ENCODE measurements at regions not wholly inside any gene's neighbourhood (a gene's known extent, or its start where the extent isn't known, plus 50 kb on each side); places are given as distances from the start of the nearest gene placed in this dataset.

- no peaks in the 10 kb centered on the region for H3K36me3 ChIP-seq (ENCODE audit: control insufficient read depth in 3 of 3, insufficient read depth in 3 of 3, low read length in 3 of 3)
- H3K4me1 ChIP-seq (ENCODE audit: control insufficient read depth in 3 of 3, insufficient read depth in 3 of 3, low read length in 3 of 3) = peaks cover 7 to 16% (median 9%) of the 10 kb centered on the region in 3 donors
- no peak overlapping the region for H3K27ac ChIP-seq (ENCODE audit: low read depth, low read length)
- H3K9me3 ChIP-seq (ENCODE audit: control insufficient read depth in 3 of 3, low read length in 3 of 3) = no peaks in the 10 kb centered on the region
- no peak overlapping the region for H3K4me3 ChIP-seq (ENCODE audit: low read length in 3 of 3)
- no peaks in the 10 kb centered on the region for H3K27me3 ChIP-seq (ENCODE audit: control insufficient read depth in 3 of 3, insufficient read depth in 3 of 3, low read length in 3 of 3)
- no peak overlapping the region for H3K9ac ChIP-seq (ENCODE audit: low read depth in 1 of 3, low read length in 3 of 3)
Observed at GRCh38 chr7:46387646-46388045, 466.6 kb upstream of the IGFBP3 start.

GRCh38 chr7:46386428-46387399, 465.6 kb upstream of the IGFBP3 start:
- Histone ChIP-seq H3K36me3 (ENCODE audit: control insufficient read depth in 3 of 3, insufficient read depth in 3 of 3, low read length in 3 of 3) (no peaks in the 10 kb centered on the region), H3K27ac (ENCODE audit: low read depth, low read length) (no peak overlapping the region), H3K4me1 (ENCODE audit: control insufficient read depth in 3 of 3, insufficient read depth in 3 of 3, low read length in 3 of 3) (peaks cover 7 to 10% (median 7%) of the 10 kb centered on the region in 3 donors), H3K4me3 (ENCODE audit: low read length in 3 of 3) (no peak overlapping the region), H3K9me3 (ENCODE audit: control insufficient read depth in 3 of 3, low read length in 3 of 3) (no peaks in the 10 kb centered on the region), H3K27me3 (ENCODE audit: control insufficient read depth in 3 of 3, insufficient read depth in 3 of 3, low read length in 3 of 3) (no peaks in the 10 kb centered on the region), H3K9ac (ENCODE audit: low read depth in 1 of 3, low read length in 3 of 3) (no peak overlapping the region)

GRCh38 chr7:46385662-46386309, 464.7 kb upstream of the IGFBP3 start:
- Histone ChIP-seq H3K4me3 (ENCODE audit: low read length in 3 of 3) (no peak overlapping the region), H3K9me3 (ENCODE audit: control insufficient read depth in 3 of 3, low read length in 3 of 3) (no peaks in the 10 kb centered on the region), H3K36me3 (ENCODE audit: control insufficient read depth in 3 of 3, insufficient read depth in 3 of 3, low read length in 3 of 3) (no peaks in the 10 kb centered on the region), H3K27ac (ENCODE audit: low read depth, low read length) (no peak overlapping the region), H3K27me3 (ENCODE audit: control insufficient read depth in 3 of 3, insufficient read depth in 3 of 3, low read length in 3 of 3) (no peaks in the 10 kb centered on the region), H3K4me1 (ENCODE audit: control insufficient read depth in 3 of 3, insufficient read depth in 3 of 3, low read length in 3 of 3) (peaks cover 0 to 3% (median 3%) of the 10 kb centered on the region in 3 donors), H3K9ac (ENCODE audit: low read depth in 1 of 3, low read length in 3 of 3) (no peak overlapping the region)

GRCh38 chr7:46383605-46384004, 462.5 kb upstream of the IGFBP3 start:
- no peaks in the 10 kb centered on the region for H3K36me3 ChIP-seq (ENCODE audit: control insufficient read depth in 3 of 3, insufficient read depth in 3 of 3, low read length in 3 of 3)
- H3K4me1 ChIP-seq (ENCODE audit: control insufficient read depth in 3 of 3, insufficient read depth in 3 of 3, low read length in 3 of 3) = no peaks in the 10 kb centered on the region
- H3K27ac ChIP-seq (ENCODE audit: low read depth, low read length) = no peak overlapping the region
- H3K27me3 ChIP-seq (ENCODE audit: control insufficient read depth in 3 of 3, insufficient read depth in 3 of 3, low read length in 3 of 3) = no peaks in the 10 kb centered on the region
- no peak overlapping the region for H3K9ac ChIP-seq (ENCODE audit: low read depth in 1 of 3, low read length in 3 of 3)
- no peaks in the 10 kb centered on the region for H3K9me3 ChIP-seq (ENCODE audit: control insufficient read depth in 3 of 3, low read length in 3 of 3)
- no peak overlapping the region for H3K4me3 ChIP-seq (ENCODE audit: low read length in 3 of 3)

GRCh38 chr7:46369933-46370654, 449.0 kb upstream of the IGFBP3 start:
- Histone ChIP-seq H3K4me1 (ENCODE audit: control insufficient read depth in 3 of 3, insufficient read depth in 3 of 3, low read length in 3 of 3) (no peaks in the 10 kb centered on the region), H3K4me3 (ENCODE audit: low read length in 3 of 3) (no peak overlapping the region), H3K9me3 (ENCODE audit: control insufficient read depth in 3 of 3, low read length in 3 of 3) (no peaks in the 10 kb centered on the region), H3K27ac (ENCODE audit: low read depth, low read length) (no peak overlapping the region), H3K27me3 (ENCODE audit: control insufficient read depth in 3 of 3, insufficient read depth in 3 of 3, low read length in 3 of 3) (no peaks in the 10 kb centered on the region), H3K36me3 (ENCODE audit: control insufficient read depth in 3 of 3, insufficient read depth in 3 of 3, low read length in 3 of 3) (no peaks in the 10 kb centered on the region), H3K9ac (ENCODE audit: low read depth in 1 of 3, low read length in 3 of 3) (no peak overlapping the region)

GRCh38 chr7:46368871-46369270, 447.8 kb upstream of the IGFBP3 start:
- Histone ChIP-seq H3K9ac (ENCODE audit: low read depth in 1 of 3, low read length in 3 of 3) (no peak overlapping the region), H3K4me1 (ENCODE audit: control insufficient read depth in 3 of 3, insufficient read depth in 3 of 3, low read length in 3 of 3) (no peaks in the 10 kb centered on the region), H3K9me3 (ENCODE audit: control insufficient read depth in 3 of 3, low read length in 3 of 3) (no peaks in the 10 kb centered on the region), H3K27ac (ENCODE audit: low read depth, low read length) (no peak overlapping the region), H3K36me3 (ENCODE audit: control insufficient read depth in 3 of 3, insufficient read depth in 3 of 3, low read length in 3 of 3) (no peaks in the 10 kb centered on the region), H3K4me3 (ENCODE audit: low read length in 3 of 3) (no peak overlapping the region), H3K27me3 (ENCODE audit: control insufficient read depth in 3 of 3, insufficient read depth in 3 of 3, low read length in 3 of 3) (no peaks in the 10 kb centered on the region)

GRCh38 chr7:46366526-46366925, 445.5 kb upstream of the IGFBP3 start:
- H3K9ac ChIP-seq (ENCODE audit: low read depth in 1 of 3, low read length in 3 of 3) = no peak overlapping the region

GRCh38 chr7:46363688-46364087, 442.6 kb upstream of the IGFBP3 start:
- Histone ChIP-seq H3K4me1 (ENCODE audit: control insufficient read depth in 3 of 3, insufficient read depth in 3 of 3, low read length in 3 of 3) (no peaks in the 10 kb centered on the region), H3K4me3 (ENCODE audit: low read length in 3 of 3) (no peak overlapping the region), H3K36me3 (ENCODE audit: control insufficient read depth in 3 of 3, insufficient read depth in 3 of 3, low read length in 3 of 3) (no peaks in the 10 kb centered on the region), H3K9ac (ENCODE audit: low read depth in 1 of 3, low read length in 3 of 3) (no peak overlapping the region), H3K27me3 (ENCODE audit: control insufficient read depth in 3 of 3, insufficient read depth in 3 of 3, low read length in 3 of 3) (no peaks in the 10 kb centered on the region), H3K9me3 (ENCODE audit: control insufficient read depth in 3 of 3, low read length in 3 of 3) (no peaks in the 10 kb centered on the region), H3K27ac (ENCODE audit: low read depth, low read length) (no peak overlapping the region)

More at GRCh38 chr7:46366526-46366925, 445.5 kb upstream of the IGFBP3 start:
- no peaks in the 10 kb centered on the region for H3K27me3 ChIP-seq (ENCODE audit: control insufficient read depth in 3 of 3, insufficient read depth in 3 of 3, low read length in 3 of 3)
- H3K9me3 ChIP-seq (ENCODE audit: control insufficient read depth in 3 of 3, low read length in 3 of 3) = no peaks in the 10 kb centered on the region
- no peaks in the 10 kb centered on the region for H3K36me3 ChIP-seq (ENCODE audit: control insufficient read depth in 3 of 3, insufficient read depth in 3 of 3, low read length in 3 of 3)
- no peak overlapping the region for H3K4me3 ChIP-seq (ENCODE audit: low read length in 3 of 3)
- H3K27ac ChIP-seq (ENCODE audit: low read depth, low read length) = no peak overlapping the region
- no peaks in the 10 kb centered on the region for H3K4me1 ChIP-seq (ENCODE audit: control insufficient read depth in 3 of 3, insufficient read depth in 3 of 3, low read length in 3 of 3)

- no peaks in the 10 kb centered on the region for H3K27me3 ChIP-seq (ENCODE audit: control insufficient read depth in 3 of 3, insufficient read depth in 3 of 3, low read length in 3 of 3)
- H3K9me3 ChIP-seq (ENCODE audit: control insufficient read depth in 3 of 3, low read length in 3 of 3) = no peaks in the 10 kb centered on the region
- no peaks in the 10 kb centered on the region for H3K36me3 ChIP-seq (ENCODE audit: control insufficient read depth in 3 of 3, insufficient read depth in 3 of 3, low read length in 3 of 3)
- H3K4me3 ChIP-seq (ENCODE audit: low read length in 3 of 3) = no peak overlapping the region
- H3K27ac ChIP-seq (ENCODE audit: low read depth, low read length) = no peak overlapping the region
- no peaks in the 10 kb centered on the region for H3K4me1 ChIP-seq (ENCODE audit: control insufficient read depth in 3 of 3, insufficient read depth in 3 of 3, low read length in 3 of 3)
- H3K9ac ChIP-seq (ENCODE audit: low read depth in 1 of 3, low read length in 3 of 3) = no peak overlapping the region
Observed at GRCh38 chr7:46360811-46361210, 439.7 kb upstream of the IGFBP3 start.

Data from skeletal muscle tissue (tissue), 3 donors.